Spleen (tissue), 7 donors: ENCODE measurements at regions not wholly inside any gene's neighbourhood (a gene's known extent, or its start where the extent isn't known, plus 50 kb on each side); places are given as distances from the start of the nearest gene placed in this dataset.

Source experiments
- CTCF ChIP-seq, 11 experiments: fragments of 200-600 bp in 7 of 11; fragments of 450-650 bp in 4 of 11; sonication (generic) in 4 of 11; IDR thresholded peaks in 8 of 11; conservative IDR thresholded peaks in 3 of 11; 1 replicate in 7 of 11; 2 replicates in 4 of 11; pipeline versions ENCODE4 v1.4.0 to v1.8.0; 2016 to 2021; ENCODE audit warnings: antibody characterized with exemption in 11 of 11, inconsistent platforms in 4 of 11, mild to moderate bottlenecking in 1 of 11
- POLR2A ChIP-seq, 3 donors: fragments of 450-650 bp; IDR thresholded peaks; one replicate each; pipeline ENCODE4 v1.5.1; 2017; ENCODE audit warnings: antibody characterized with exemption in 3 of 3, mild to moderate bottlenecking in 1 of 3
- POLR2AphosphoS5 ChIP-seq, 3 donors: sonication (generic); formaldehyde crosslinking; IDR thresholded peaks; one replicate each; pipeline ENCODE4 v1.5.1; 2017; ENCODE audit warnings: antibody characterized with exemption in 3 of 3
- donor health status: DM: no; HTN: no; CAD: no; lungs with moderate emphysema.
- donor health status: DM: no; HTN: no; CAD: no.
- donor health status: DM: no; HTN: no; CAD: no.

- no peak for TF ChIP-seq POLR2A (IDR thresholded peaks at IDR 0.05)
- no peak for TF ChIP-seq CTCF (IDR thresholded peaks at IDR 0.05 in 8 of 11, conservative IDR thresholded peaks at IDR 0.05 in 3 of 11)
- TF ChIP-seq POLR2AphosphoS5 (IDR thresholded peaks at IDR 0.05) = no peak
Observed at GRCh38 chr4:119697887-119698393, 69.3 kb upstream of the PDE5A start.
